GM21360 (cell line): ENCODE measurements at regions not wholly inside any gene's neighbourhood (a gene's known extent, or its start where the extent isn't known, plus 50 kb on each side); places are given as distances from the start of the nearest gene placed in this dataset.

Source experiments
- ATAC-seq: cut with Tn5 transposase; IDR thresholded peaks from one replicate; pipeline ENCODE4 v1.9.1; 2021; ENCODE audit warnings: mild to moderate bottlenecking, moderate library complexity; ENCODE audit not compliant: unreplicated experiment

GRCh38 chr12:76259106-76259505 lies 89.1 kb downstream of the BBS10 start:
- ATAC-seq = no peak

GRCh38 chr12:76256904-76257303 lies 91.3 kb downstream of the BBS10 start:
- no peak for ATAC-seq

GRCh38 chr12:76256321-76256720 lies 91.9 kb downstream of the BBS10 start:
- ATAC-seq = no peak

GRCh38 chr12:76255692-76256091 lies 92.5 kb downstream of the BBS10 start:
- no peak for ATAC-seq

- no peak for ATAC-seq
Measured at GRCh38 chr12:76255281-76255680, 92.9 kb downstream of the BBS10 start.

- ATAC-seq = no peak
Measured at GRCh38 chr12:76252031-76252430, 96.2 kb downstream of the BBS10 start.

- ATAC-seq = no peak
Measured at GRCh38 chr12:76250256-76250655, 98.0 kb downstream of the BBS10 start.

GRCh38 chr12:76249501-76249900 lies 98.7 kb downstream of the BBS10 start:
- ATAC-seq = no peak

GRCh38 chr12:76247992-76248391 lies 100.2 kb downstream of the BBS10 start:
- ATAC-seq = no peak

GRCh38 chr12:76247026-76247646 lies 101.1 kb downstream of the BBS10 start:
- ATAC-seq = no peak

- ATAC-seq = no peak
Measured at GRCh38 chr12:76246611-76247010, 101.6 kb downstream of the BBS10 start.

- no peak for ATAC-seq
Measured at GRCh38 chr12:76244300-76244699, 103.9 kb downstream of the BBS10 start.

GRCh38 chr12:76242813-76243550 lies 105.2 kb downstream of the BBS10 start:
- ATAC-seq = no peak

- ATAC-seq = no peak
Measured at GRCh38 chr12:76241371-76241770, 106.8 kb downstream of the BBS10 start.

- ATAC-seq = no peak
Measured at GRCh38 chr12:76240281-76240680, 107.9 kb downstream of the BBS10 start.

- no peak for ATAC-seq
Measured at GRCh38 chr12:76238688-76239087, 109.5 kb downstream of the BBS10 start.

- ATAC-seq = no peak
Measured at GRCh38 chr12:76237086-76237701, 111.0 kb downstream of the BBS10 start.

- ATAC-seq = no peak
Measured at GRCh38 chr12:76236640-76237039, 111.6 kb downstream of the BBS10 start.

- no peak for ATAC-seq
Measured at GRCh38 chr12:76234741-76235140, 113.5 kb downstream of the BBS10 start.

- ATAC-seq = no peak
Measured at GRCh38 chr12:76232013-76232412, 116.2 kb downstream of the BBS10 start.

- no peak for ATAC-seq
Measured at GRCh38 chr12:76226956-76227355, 121.3 kb downstream of the BBS10 start.

GRCh38 chr12:76226397-76226796 lies 121.8 kb downstream of the BBS10 start:
- no peak for ATAC-seq
